Suprapubic skin (tissue), 4 donors: ENCODE measurements at regions not wholly inside any gene's neighbourhood (a gene's known extent, or its start where the extent isn't known, plus 50 kb on each side); places are given as distances from the start of the nearest gene placed in this dataset.

Source experiments
- DNase-seq, 2 donors: peaks; one replicate each; pipeline ENCODE4 v3.0.0-alpha.2; 2019; ENCODE audit warnings: low spot score in 2 of 2
- H3K27ac ChIP-seq: fragments of 200-600 bp; sonication (generic); one replicate; pipeline ENCODE4 v1.5.1; 2019
- H3K27me3 ChIP-seq: fragments of 200-600 bp; sonication (generic); one replicate; pipeline ENCODE4 v1.5.1; 2019
- H3K36me3 ChIP-seq: fragments of 200-600 bp; sonication (generic); one replicate; pipeline ENCODE4 v1.5.1; 2019
- H3K4me1 ChIP-seq: fragments of 200-600 bp; sonication (generic); one replicate; pipeline ENCODE4 v1.5.1; 2019
- H3K4me3 ChIP-seq: fragments of 200-600 bp; sonication (generic); one replicate; pipeline ENCODE4 v1.5.1; 2019; ENCODE audit warnings: mild to moderate bottlenecking
- H3K9me3 ChIP-seq: fragments of 200-600 bp; sonication (generic); one replicate; pipeline ENCODE4 v1.5.1; 2019
- EP300 ChIP-seq: sonication (generic); formaldehyde crosslinking; IDR thresholded peaks from one replicate; pipeline ENCODE4 v1.6.1; 2017; ENCODE audit warnings: antibody characterized with exemption
- POLR2A ChIP-seq, 2 donors: fragments of 450-650 bp; IDR thresholded peaks; one replicate each; pipeline ENCODE4 v1.6.1; 2017; ENCODE audit warnings: antibody characterized with exemption in 2 of 2, mild to moderate bottlenecking in 2 of 2, moderate library complexity in 2 of 2
- POLR2AphosphoS5 ChIP-seq, 3 donors: sonication (generic); formaldehyde crosslinking; IDR thresholded peaks; one replicate each; pipeline ENCODE4 v1.6.1; 2017; ENCODE audit warnings: antibody characterized with exemption in 3 of 3
- WGBS: methylation state at CpG from one replicate; pipeline ENCODE4 v1.1.5; 2018; 5-methylcytosine and 5-hydroxymethylcytosine counted together
- TF ChIP-seq, protein P1 (sequence below), 2 donors: fragments of 200-600 bp in 1 of 2; fragments of 450-650 bp in 1 of 2; sonication (generic) in 1 of 2; IDR thresholded peaks; one replicate each; pipeline ENCODE4 v1.5.1; 2016 to 2019; ENCODE audit warnings: antibody characterized with exemption in 2 of 2, mild to moderate bottlenecking in 1 of 2, moderate library complexity in 1 of 2

DNA sequence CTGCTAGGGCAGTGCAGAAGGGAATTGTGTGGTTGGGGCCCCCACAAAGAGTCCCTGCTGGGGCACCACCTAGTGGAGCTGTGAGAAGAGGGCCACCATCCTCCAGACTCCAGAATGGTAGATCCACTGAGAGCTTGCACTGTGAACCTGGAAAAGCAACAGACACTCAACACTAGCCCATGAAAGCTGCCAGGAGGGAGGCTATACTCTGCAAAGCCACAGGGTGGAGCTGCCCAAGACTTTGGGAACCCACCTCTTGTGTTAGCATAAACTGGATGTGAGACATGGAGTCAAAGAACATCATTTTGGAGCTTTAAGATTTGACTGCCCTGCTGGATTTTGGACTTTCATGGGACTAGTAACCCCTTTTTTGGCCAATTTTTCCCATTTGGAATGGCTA is 328.4 kb upstream of the KHDRBS2 start:
- TF ChIP-seq, protein P1, sequence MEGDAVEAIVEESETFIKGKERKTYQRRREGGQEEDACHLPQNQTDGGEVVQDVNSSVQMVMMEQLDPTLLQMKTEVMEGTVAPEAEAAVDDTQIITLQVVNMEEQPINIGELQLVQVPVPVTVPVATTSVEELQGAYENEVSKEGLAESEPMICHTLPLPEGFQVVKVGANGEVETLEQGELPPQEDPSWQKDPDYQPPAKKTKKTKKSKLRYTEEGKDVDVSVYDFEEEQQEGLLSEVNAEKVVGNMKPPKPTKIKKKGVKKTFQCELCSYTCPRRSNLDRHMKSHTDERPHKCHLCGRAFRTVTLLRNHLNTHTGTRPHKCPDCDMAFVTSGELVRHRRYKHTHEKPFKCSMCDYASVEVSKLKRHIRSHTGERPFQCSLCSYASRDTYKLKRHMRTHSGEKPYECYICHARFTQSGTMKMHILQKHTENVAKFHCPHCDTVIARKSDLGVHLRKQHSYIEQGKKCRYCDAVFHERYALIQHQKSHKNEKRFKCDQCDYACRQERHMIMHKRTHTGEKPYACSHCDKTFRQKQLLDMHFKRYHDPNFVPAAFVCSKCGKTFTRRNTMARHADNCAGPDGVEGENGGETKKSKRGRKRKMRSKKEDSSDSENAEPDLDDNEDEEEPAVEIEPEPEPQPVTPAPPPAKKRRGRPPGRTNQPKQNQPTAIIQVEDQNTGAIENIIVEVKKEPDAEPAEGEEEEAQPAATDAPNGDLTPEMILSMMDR (IDR thresholded peaks at IDR 0.05) = no peak
- TF ChIP-seq POLR2A (IDR thresholded peaks at IDR 0.05) (no peak), POLR2AphosphoS5 (IDR thresholded peaks at IDR 0.05) (no peak), EP300 (no peak)
- peaks cover 5% of the 10 kb centered on the region for H3K9me3 ChIP-seq

DNA sequence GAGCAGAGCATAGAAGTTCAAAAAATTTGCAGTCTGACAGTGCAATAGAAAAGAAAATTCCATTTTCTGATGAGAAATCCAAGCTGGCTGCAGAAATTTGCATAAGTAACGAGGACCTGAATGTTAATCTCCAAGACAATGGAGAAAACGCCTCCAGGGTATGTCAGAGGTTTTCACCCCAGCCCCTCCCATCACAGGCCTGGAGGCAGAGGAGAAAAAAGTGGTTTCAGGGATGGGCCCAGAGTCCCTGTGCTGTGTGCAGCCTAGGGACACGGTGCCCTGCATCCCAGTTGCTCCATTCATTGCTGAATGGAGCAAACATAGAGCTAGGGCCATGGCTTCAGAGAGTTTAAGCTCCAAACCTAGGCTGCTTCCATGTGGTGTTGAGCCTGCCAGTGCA is 327.9 kb upstream of the KHDRBS2 start:
- TF ChIP-seq POLR2A (IDR thresholded peaks at IDR 0.05) (no peak), POLR2AphosphoS5 (IDR thresholded peaks at IDR 0.05) (no peak), EP300 (no peak)
- TF ChIP-seq, protein P1 (IDR thresholded peaks at IDR 0.05) = no peak
- DNase-seq = no peak
- Histone ChIP-seq H3K4me1 (no peaks in the 10 kb centered on the region), H3K27me3 (no peaks in the 10 kb centered on the region), H3K27ac (no peak overlapping the region), H3K36me3 (no peaks in the 10 kb centered on the region), H3K4me3 (no peak overlapping the region), H3K9me3 (peaks cover 7% of the 10 kb centered on the region)
- WGBS = 59% methylated on average over 3 of the region's 3 CpGs

More for the DNA sequence above, 328.4 kb upstream of the KHDRBS2 start:
- H3K4me3 ChIP-seq = no peak overlapping the region
- DNase-seq = no peak
- H3K27ac ChIP-seq = no peak overlapping the region
- no peaks in the 10 kb centered on the region for H3K27me3 ChIP-seq
- H3K4me1 ChIP-seq = no peaks in the 10 kb centered on the region
- no peaks in the 10 kb centered on the region for H3K36me3 ChIP-seq

DNA sequence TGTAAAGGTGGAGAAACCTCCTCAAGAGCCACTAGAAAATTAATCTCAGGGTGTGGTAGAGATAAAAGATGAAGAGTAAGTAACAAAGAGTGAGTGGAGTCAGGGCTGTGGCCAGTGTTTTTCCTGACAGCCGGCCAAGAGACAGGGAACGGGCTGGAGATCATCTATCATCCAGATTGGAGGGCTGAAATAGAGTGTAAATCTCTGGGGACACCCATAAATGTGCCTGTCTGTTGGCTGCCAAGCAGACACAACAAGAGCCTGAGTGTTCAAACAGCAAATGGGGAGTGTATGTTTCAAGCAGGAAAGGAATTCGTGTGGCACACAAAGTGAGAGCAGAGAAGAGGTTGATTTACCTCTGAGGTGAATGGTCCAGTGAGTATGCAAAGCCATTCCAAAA is 326.4 kb upstream of the KHDRBS2 start:
- DNase-seq = no peak
- H3K4me3 ChIP-seq = no peak overlapping the region
- no peaks in the 10 kb centered on the region for H3K4me1 ChIP-seq
- no peaks in the 10 kb centered on the region for H3K27me3 ChIP-seq
- H3K9me3 ChIP-seq = peaks cover 7% of the 10 kb centered on the region
- 42% methylated on average over 3 of the region's 3 CpGs for WGBS
- no peak overlapping the region for H3K27ac ChIP-seq
- H3K36me3 ChIP-seq = no peaks in the 10 kb centered on the region
- TF ChIP-seq, protein P1 (IDR thresholded peaks at IDR 0.05) = no peak
- TF ChIP-seq POLR2A (IDR thresholded peaks at IDR 0.05) (no peak), EP300 (no peak), POLR2AphosphoS5 (IDR thresholded peaks at IDR 0.05) (no peak)

DNA sequence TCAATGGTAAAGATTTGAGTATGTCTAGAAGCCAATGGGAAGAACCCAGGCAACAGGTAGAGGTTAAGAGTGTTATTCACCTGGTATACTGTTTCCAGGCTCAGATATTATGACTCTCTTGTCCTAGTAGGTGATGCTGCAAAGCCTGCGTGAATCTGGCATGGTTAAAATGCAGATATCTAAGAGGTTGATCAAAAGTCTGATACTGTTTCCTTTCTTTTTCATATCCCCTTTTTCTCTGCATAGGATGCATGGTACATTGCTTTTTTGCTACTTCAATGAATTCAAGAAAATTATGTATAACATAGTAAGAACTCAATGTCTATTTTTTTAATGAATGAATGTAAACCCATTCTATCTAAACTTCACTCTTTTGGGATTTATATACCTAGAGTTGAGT is 284.3 kb upstream of the KHDRBS2 start:
- TF ChIP-seq POLR2AphosphoS5 (IDR thresholded peaks at IDR 0.05) (no peak), EP300 (no peak), POLR2A (IDR thresholded peaks at IDR 0.05) (no peak)
- TF ChIP-seq, protein P1 (IDR thresholded peaks at IDR 0.05) = no peak
- Histone ChIP-seq H3K4me1 (no peaks in the 10 kb centered on the region), H3K27ac (no peak overlapping the region), H3K27me3 (no peaks in the 10 kb centered on the region), H3K36me3 (no peaks in the 10 kb centered on the region), H3K9me3 (no peaks in the 10 kb centered on the region), H3K4me3 (no peak overlapping the region)
- DNase-seq = no peak
- 73% methylated on average over 1 of the region's 1 CpG for WGBS

DNA sequence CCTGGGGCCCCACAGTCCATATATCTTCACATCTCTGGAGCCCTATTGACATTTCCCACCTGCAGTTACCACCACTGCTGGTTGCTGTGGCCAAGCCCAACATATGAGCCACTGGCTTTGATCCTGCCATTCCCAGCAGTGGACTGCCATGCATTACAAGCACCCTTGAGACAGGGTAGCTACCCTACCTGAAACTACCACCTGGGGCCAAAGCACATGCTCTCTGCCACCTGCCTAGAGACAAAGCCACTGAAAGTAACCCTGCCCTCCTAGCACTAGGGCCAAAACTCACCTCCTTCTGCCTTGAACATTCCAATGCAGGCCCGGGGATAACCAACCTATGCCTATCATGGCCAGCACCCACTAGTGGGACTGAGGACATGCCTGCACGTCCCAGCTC is 255.5 kb upstream of the KHDRBS2 start:
- Histone ChIP-seq H3K9me3 (no peaks in the 10 kb centered on the region), H3K27ac (no peak overlapping the region), H3K36me3 (no peaks in the 10 kb centered on the region), H3K4me3 (no peak overlapping the region), H3K4me1 (no peaks in the 10 kb centered on the region), H3K27me3 (no peaks in the 10 kb centered on the region)
- DNase-seq = no peak
- WGBS = no CpG with 5 or more reads among the region's 2 CpGs
- TF ChIP-seq, protein P1 (IDR thresholded peaks at IDR 0.05) = no peak
- TF ChIP-seq POLR2AphosphoS5 (IDR thresholded peaks at IDR 0.05) (no peak), EP300 (no peak), POLR2A (IDR thresholded peaks at IDR 0.05) (no peak)
